Hepatocyte (in vitro differentiated cells): ENCODE measurements at regions not wholly inside any gene's neighbourhood (a gene's known extent, or its start where the extent isn't known, plus 50 kb on each side); places are given as distances from the start of the nearest gene placed in this dataset.

ENCODE experiments used
- DNase-seq: peaks from one replicate; pipeline ENCODE4 v3.0.0-alpha.2; 2016; ENCODE audit warnings: low spot score
- H2AFZ ChIP-seq: fragments of 200-600 bp; sonication (generic); 2 replicates; pipeline ENCODE4 v1.6.0; 2016; ENCODE audit warnings: antibody characterized with exemption, mild to moderate bottlenecking
- H3K27ac ChIP-seq: fragments of 200-600 bp; sonication (generic); 2 replicates; pipeline ENCODE4 v1.5.1; 2016; ENCODE audit warnings: mild to moderate bottlenecking
- H3K27me3 ChIP-seq: fragments of 200-600 bp; sonication (generic); 2 replicates; pipeline ENCODE4 v1.6.1; 2016
- H3K36me3 ChIP-seq: fragments of 200-600 bp; sonication (generic); replicated peaks from 2 replicates; pipeline ENCODE4 v1.5.1; 2016; ENCODE audit warnings: low read depth; ENCODE audit not compliant: insufficient read depth
- H3K4me1 ChIP-seq: fragments of 200-600 bp; sonication (generic); 2 replicates; pipeline ENCODE4 v1.5.1; 2016; ENCODE audit warnings: mild to moderate bottlenecking, moderate library complexity; ENCODE audit not compliant: insufficient read depth
- H3K4me2 ChIP-seq: fragments of 200-600 bp; sonication (generic); 2 replicates; pipeline ENCODE4 v1.6.0; 2016
- H3K4me3 ChIP-seq: fragments of 200-600 bp; sonication (generic); 2 replicates; pipeline ENCODE4 v1.5.1; 2016; ENCODE audit warnings: mild to moderate bottlenecking
- H3K79me2 ChIP-seq: fragments of 200-600 bp; sonication (generic); 2 replicates; pipeline ENCODE4 v1.6.0; 2017; ENCODE audit warnings: mild to moderate bottlenecking
- H3K9me2 ChIP-seq: fragments of 200-600 bp; sonication (generic); replicated peaks from 2 replicates; pipeline ENCODE4 v1.6.0; 2017; ENCODE audit warnings: mild to moderate bottlenecking; ENCODE audit not compliant: insufficient read depth
- H3K9me3 ChIP-seq: fragments of 200-600 bp; sonication (generic); 2 replicates; pipeline ENCODE4 v1.5.1; 2016; ENCODE audit warnings: low read depth, mild to moderate bottlenecking
- H4K20me1 ChIP-seq: fragments of 200-600 bp; sonication (generic); 2 replicates; pipeline ENCODE4 v1.6.0; 2016; ENCODE audit warnings: mild to moderate bottlenecking; ENCODE audit not compliant: insufficient read depth, poor library complexity, severe bottlenecking
- CTCF ChIP-seq: fragments of 200-600 bp; sonication (generic); IDR thresholded peaks from 2 replicates; pipeline ENCODE4 v1.5.1; 2016; ENCODE audit warnings: antibody characterized with exemption, mild to moderate bottlenecking; ENCODE audit not compliant: poor library complexity
- EZH2 ChIP-seq: fragments of 200-600 bp; sonication (generic); IDR thresholded peaks from 2 replicates; pipeline ENCODE4 v1.6.1; 2016; ENCODE audit warnings: antibody characterized with exemption, mild to moderate bottlenecking, borderline replicate concordance
- EZH2phosphoT487 ChIP-seq: fragments of 200-600 bp; sonication (generic); IDR thresholded peaks from one replicate; pipeline ENCODE4 v1.6.1; 2018; ENCODE audit warnings: antibody characterized with exemption, mild to moderate bottlenecking, low read depth, moderate library complexity; ENCODE audit not compliant: unreplicated experiment, severe bottlenecking
- WGBS: methylation state at CpG from one replicate; pipeline ENCODE4 v1.1.6; 2016; ENCODE audit warnings: low lambda C conversion rate; ENCODE audit errors: missing lambda C conversion rate; 5-methylcytosine and 5-hydroxymethylcytosine counted together

GRCh38 chr3:84830476-84830875 lies 128.3 kb upstream of the CADM2 start:
- Histone ChIP-seq H3K9me3 (no peaks in the 10 kb centered on the region), H2AFZ (no peak overlapping the region), H3K4me1 (no peaks in the 10 kb centered on the region), H3K4me3 (no peak overlapping the region), H3K79me2 (no peaks in the 10 kb centered on the region), H3K27me3 (no peaks in the 10 kb centered on the region), H3K27ac (no peak overlapping the region), H4K20me1 (no peaks in the 10 kb centered on the region), H3K9me2 (no peaks in the 10 kb centered on the region), H3K4me2 (no peak overlapping the region), H3K36me3 (no peaks in the 10 kb centered on the region)
- no peak for DNase-seq
- TF ChIP-seq EZH2phosphoT487 (no peak), CTCF (no peak), EZH2 (no peak)
- 88% methylated on average over 2 of the region's 2 CpGs for WGBS

- no peaks in the 10 kb centered on the region for H4K20me1 ChIP-seq
- no peak overlapping the region for H3K4me3 ChIP-seq
- no peaks in the 10 kb centered on the region for H3K9me2 ChIP-seq
- no peak for TF ChIP-seq EZH2
- H3K9me3 ChIP-seq: no peaks in the 10 kb centered on the region
- no peaks in the 10 kb centered on the region for H3K79me2 ChIP-seq
- H3K36me3 ChIP-seq: no peaks in the 10 kb centered on the region
- WGBS: 76% methylated on average over 2 of the region's 2 CpGs
- no peaks in the 10 kb centered on the region for H3K27me3 ChIP-seq
- no peak overlapping the region for H3K27ac ChIP-seq
- no peak overlapping the region for H3K4me2 ChIP-seq
- H3K4me1 ChIP-seq: no peaks in the 10 kb centered on the region
- no peak for DNase-seq
- no peak overlapping the region for H2AFZ ChIP-seq
Measured at GRCh38 chr3:84835366-84835765, 123.4 kb upstream of the CADM2 start.

GRCh38 chr3:84836961-84837360 lies 121.8 kb upstream of the CADM2 start:
- Histone ChIP-seq H3K9me2 (no peaks in the 10 kb centered on the region), H3K4me2 (no peak overlapping the region), H4K20me1 (no peaks in the 10 kb centered on the region), H3K36me3 (no peaks in the 10 kb centered on the region), H3K4me1 (no peaks in the 10 kb centered on the region), H3K27me3 (no peaks in the 10 kb centered on the region), H3K4me3 (no peak overlapping the region), H3K79me2 (no peaks in the 10 kb centered on the region), H3K9me3 (no peaks in the 10 kb centered on the region), H2AFZ (no peak overlapping the region), H3K27ac (no peak overlapping the region)
- peak; percentile 64 for DNase-seq
- WGBS: 16% methylated on average over 2 of the region's 2 CpGs
- TF ChIP-seq EZH2phosphoT487: no peak
- no peak for TF ChIP-seq CTCF
- no peak for TF ChIP-seq EZH2

GRCh38 chr3:84877092-84877491 lies 81.7 kb upstream of the CADM2 start:
- H3K9me2 ChIP-seq: no peaks in the 10 kb centered on the region
- H3K27ac ChIP-seq: no peak overlapping the region
- WGBS: 70% methylated on average over 3 of the region's 3 CpGs
- H2AFZ ChIP-seq: no peak overlapping the region
- no peak overlapping the region for H3K4me2 ChIP-seq
- no peaks in the 10 kb centered on the region for H3K79me2 ChIP-seq
- TF ChIP-seq EZH2phosphoT487 (no peak), EZH2 (no peak), CTCF (no peak)
- H3K4me3 ChIP-seq: no peak overlapping the region
- no peaks in the 10 kb centered on the region for H4K20me1 ChIP-seq
- H3K9me3 ChIP-seq: no peaks in the 10 kb centered on the region
- no peaks in the 10 kb centered on the region for H3K36me3 ChIP-seq
- no peak for DNase-seq
- H3K27me3 ChIP-seq: no peaks in the 10 kb centered on the region
- H3K4me1 ChIP-seq: no peaks in the 10 kb centered on the region
